ENCODE measurements at regions not wholly inside any gene's neighbourhood (a gene's known extent, or its start where the extent isn't known, plus 50 kb on each side); places are given as distances from the start of the nearest gene placed in this dataset.

- TF ChIP-seq ARNT (IDR thresholded peaks at IDR 0.05) (no peak), ZNF384 (IDR thresholded peaks at IDR 0.05) (no peak), SUZ12 (IDR thresholded peaks at IDR 0.05) (no peak), TARDBP (IDR thresholded peaks at IDR 0.05) (no peak), CTBP1 (IDR thresholded peaks at IDR 0.05; ENCODE audit: borderline replicate concordance) (no peak), ELF4 (IDR thresholded peaks at IDR 0.05) (no peak), FOXA1 (IDR thresholded peaks at IDR 0.05) (no peak), FOXK2 (IDR thresholded peaks at IDR 0.05) (no peak), PKNOX1 (IDR thresholded peaks at IDR 0.05) (no peak), BHLHE40 (IDR thresholded peaks at IDR 0.05; ENCODE audit: borderline replicate concordance) (no peak), SP1 (IDR thresholded peaks at IDR 0.05) (no peak), LEF1 (IDR thresholded peaks at IDR 0.05; ENCODE audit: borderline replicate concordance) (no peak)
Observed at GRCh38 chr2:14396533-14397083, 235.9 kb upstream of the LRATD1 start.

All from HEK293T (cell line).